Mucosa of rectum (tissue), 2 donors: ENCODE measurements at regions not wholly inside any gene's neighbourhood (a gene's known extent, or its start where the extent isn't known, plus 50 kb on each side); places are given as distances from the start of the nearest gene placed in this dataset.

Source experiments
- H3K27ac ChIP-seq, 2 donors: one replicate each; pipeline ENCODE4 v1.7.0; 2013; ENCODE audit warnings: inconsistent platforms in 2 of 2, low read depth in 2 of 2, low read length in 2 of 2
- H3K27me3 ChIP-seq, 2 donors: one replicate each; pipeline ENCODE4 v1.7.0; 2013; ENCODE audit warnings: low read length in 2 of 2; ENCODE audit not compliant: control insufficient read depth in 2 of 2, insufficient read depth in 2 of 2
- H3K36me3 ChIP-seq, 2 donors: one replicate each; pipeline ENCODE4 v1.7.0; 2013; ENCODE audit warnings: low read length in 2 of 2; ENCODE audit not compliant: control insufficient read depth in 2 of 2, insufficient read depth in 2 of 2
- H3K4me1 ChIP-seq, 2 donors: one replicate each; pipeline ENCODE4 v1.7.0; 2013; ENCODE audit warnings: low read length in 2 of 2, mild to moderate bottlenecking in 1 of 2; ENCODE audit not compliant: control insufficient read depth in 2 of 2, insufficient read depth in 2 of 2
- H3K4me3 ChIP-seq, 2 donors: one replicate each; pipeline ENCODE4 v1.7.0; 2013; ENCODE audit warnings: low read length in 2 of 2
- H3K9ac ChIP-seq, 2 donors: one replicate each; pipeline ENCODE4 v1.7.0; 2013; ENCODE audit warnings: low read length in 2 of 2, low read depth in 1 of 2, mild to moderate bottlenecking in 1 of 2
- H3K9me3 ChIP-seq, 2 donors: one replicate each; pipeline ENCODE4 v1.7.0; 2013; ENCODE audit warnings: low read length in 2 of 2; ENCODE audit not compliant: control insufficient read depth in 2 of 2
- donor health status: healthy.
- donor health status: Normal muscosa, but diverticular disease.

- Histone ChIP-seq H3K36me3 (no peaks in the 10 kb centered on the region), H3K9ac (no peak overlapping the region), H3K4me1 (no peaks in the 10 kb centered on the region), H3K4me3 (no peak overlapping the region), H3K9me3 (peaks cover 0 to 3% of the 10 kb centered on the region in 2 donors), H3K27ac (no peak overlapping the region), H3K27me3 (no peaks in the 10 kb centered on the region)
Measured at GRCh38 chr18:78711971-78712370, 267.6 kb upstream of the SALL3 start.

GRCh38 chr18:78713069-78713468, 266.5 kb upstream of the SALL3 start:
- Histone ChIP-seq H3K9me3 (peaks cover 0 to 3% of the 10 kb centered on the region in 2 donors), H3K36me3 (no peaks in the 10 kb centered on the region), H3K27me3 (no peaks in the 10 kb centered on the region), H3K9ac (no peak overlapping the region), H3K4me3 (no peak overlapping the region), H3K27ac (no peak overlapping the region), H3K4me1 (no peaks in the 10 kb centered on the region)

GRCh38 chr18:78713726-78714125, 265.9 kb upstream of the SALL3 start:
- no peak overlapping the region for H3K4me3 ChIP-seq
- H3K4me1 ChIP-seq = no peaks in the 10 kb centered on the region
- no peaks in the 10 kb centered on the region for H3K36me3 ChIP-seq
- no peaks in the 10 kb centered on the region for H3K27me3 ChIP-seq
- H3K9me3 ChIP-seq = peaks cover 0 to 3% of the 10 kb centered on the region in 2 donors
- H3K27ac ChIP-seq = no peak overlapping the region
- no peak overlapping the region for H3K9ac ChIP-seq

- Histone ChIP-seq H3K27ac (no peak overlapping the region), H3K9me3 (peaks cover 0 to 3% of the 10 kb centered on the region in 2 donors), H3K9ac (no peak overlapping the region), H3K36me3 (no peaks in the 10 kb centered on the region), H3K27me3 (no peaks in the 10 kb centered on the region), H3K4me1 (no peaks in the 10 kb centered on the region), H3K4me3 (no peak overlapping the region)
Measured at GRCh38 chr18:78716022-78716421, 263.6 kb upstream of the SALL3 start.

- Histone ChIP-seq H3K27me3 (no peaks in the 10 kb centered on the region), H3K4me3 (no peak overlapping the region), H3K4me1 (no peaks in the 10 kb centered on the region), H3K9me3 (peaks cover 0 to 3% of the 10 kb centered on the region in 2 donors), H3K27ac (no peak overlapping the region), H3K36me3 (no peaks in the 10 kb centered on the region), H3K9ac (no peak overlapping the region)
Measured at GRCh38 chr18:78716581-78716980, 263.0 kb upstream of the SALL3 start.

GRCh38 chr18:78717051-78717765, 262.4 kb upstream of the SALL3 start:
- H3K9ac ChIP-seq = no peak overlapping the region
- H3K27ac ChIP-seq = no peak overlapping the region
- no peaks in the 10 kb centered on the region for H3K27me3 ChIP-seq
- H3K36me3 ChIP-seq = no peaks in the 10 kb centered on the region
- H3K4me1 ChIP-seq = no peaks in the 10 kb centered on the region
- H3K4me3 ChIP-seq = no peak overlapping the region
- peaks cover 0 to 3% of the 10 kb centered on the region in 2 donors for H3K9me3 ChIP-seq

GRCh38 chr18:78717766-78718150, 261.9 kb upstream of the SALL3 start:
- H3K36me3 ChIP-seq = no peaks in the 10 kb centered on the region
- H3K27me3 ChIP-seq = no peaks in the 10 kb centered on the region
- no peak overlapping the region for H3K4me3 ChIP-seq
- peaks cover 0 to 3% of the 10 kb centered on the region in 2 donors for H3K9me3 ChIP-seq
- no peak overlapping the region for H3K27ac ChIP-seq
- no peaks in the 10 kb centered on the region for H3K4me1 ChIP-seq
- H3K9ac ChIP-seq = no peak overlapping the region

- H3K36me3 ChIP-seq = no peaks in the 10 kb centered on the region
- H3K4me3 ChIP-seq = no peak overlapping the region
- H3K9ac ChIP-seq = no peak overlapping the region
- H3K27ac ChIP-seq = no peak overlapping the region
- no peaks in the 10 kb centered on the region for H3K9me3 ChIP-seq
- no peaks in the 10 kb centered on the region for H3K4me1 ChIP-seq
- H3K27me3 ChIP-seq = no peaks in the 10 kb centered on the region
Measured at GRCh38 chr18:78719821-78720220, 259.8 kb upstream of the SALL3 start.

- Histone ChIP-seq H3K9me3 (no peaks in the 10 kb centered on the region), H3K4me3 (no peak overlapping the region), H3K27ac (no peak overlapping the region), H3K9ac (no peak overlapping the region), H3K27me3 (no peaks in the 10 kb centered on the region), H3K36me3 (no peaks in the 10 kb centered on the region), H3K4me1 (no peaks in the 10 kb centered on the region)
Measured at GRCh38 chr18:78720456-78721237, 259.0 kb upstream of the SALL3 start.

- H3K36me3 ChIP-seq = no peaks in the 10 kb centered on the region
- H3K4me1 ChIP-seq = no peaks in the 10 kb centered on the region
- H3K27me3 ChIP-seq = no peaks in the 10 kb centered on the region
- H3K9ac ChIP-seq = no peak overlapping the region
- no peaks in the 10 kb centered on the region for H3K9me3 ChIP-seq
- no peak overlapping the region for H3K27ac ChIP-seq
- H3K4me3 ChIP-seq = no peak overlapping the region
Measured at GRCh38 chr18:78721238-78721875, 258.3 kb upstream of the SALL3 start.
